Pancreas (tissue), 10 donors: ENCODE measurements at regions not wholly inside any gene's neighbourhood (a gene's known extent, or its start where the extent isn't known, plus 50 kb on each side); places are given as distances from the start of the nearest gene placed in this dataset.

ENCODE experiments used
- ATAC-seq, 4 donors: fragments of 200-7000 bp; cut with Tn5 transposase; one replicate each; pipeline versions ENCODE4 v1.8.0 to v1.9.1; 2020; ENCODE audit warnings: mild to moderate bottlenecking in 4 of 4, moderate library complexity in 4 of 4
- DNase-seq, 6 donors: peaks; one replicate each; pipeline ENCODE4 v3.0.0-alpha.2; 2020
- FAIRE-seq: peaks from 2 replicates; lab custom pipeline; 2012; peaks lifted over from hg19 to GRCh38; lab: Jason Lieb, UNC
- H3K27ac ChIP-seq, 4 donors: fragments of 200-600 bp; sonication (generic); 1 replicate in 3 of 4; 2 replicates in 1 of 4; pipeline versions ENCODE4 v1.5.0 to v1.8.0; 2020
- H3K27me3 ChIP-seq, 4 donors: fragments of 200-600 bp; one replicate each; pipeline ENCODE4 v1.8.0; 2021
- H3K36me3 ChIP-seq, 3 donors: fragments of 200-600 bp; sonication (generic) in 1 of 3; one replicate each; pipeline versions ENCODE4 v1.5.0 to v1.8.0; 2020 to 2021
- H3K4me1 ChIP-seq, 3 donors: fragments of 200-600 bp; one replicate each; pipeline ENCODE4 v1.8.0; 2021
- H3K4me3 ChIP-seq, 4 donors: fragments of 200-600 bp; sonication (generic) in 2 of 4; one replicate each; pipeline versions ENCODE4 v1.5.0 to v1.8.0; 2020 to 2021
- H3K9me3 ChIP-seq, 4 donors: fragments of 200-600 bp; one replicate each; pipeline ENCODE4 v1.8.0; 2021
- CTCF ChIP-seq, 4 donors: fragments of 200-600 bp; sonication (generic) in 3 of 4; IDR thresholded peaks; one replicate each; pipeline versions ENCODE4 v1.5.0 to v1.8.0; 2021; ENCODE audit warnings: antibody characterized with exemption in 4 of 4
- WGBS, 2 donors: extraction: QIAGEN DNeasy Blood & Tissue Kit; methylation state at CpG; one replicate each; pipeline ENCODE4 v1.1.7; 2013; 5-methylcytosine and 5-hydroxymethylcytosine counted together
- intact Hi-C, 3 donors: fragments of 100-400 bp; cut with DNase I; formaldehyde crosslinking; loops; one replicate each; pipeline versions ENCODE4 v1.11.1 to v1.14.2; 2022
- donor health status: healthy with polysubstance abuse.
- donor health status: DM: no; HTN: no; CAD: no; lungs with moderate emphysema.
- donor health status: DM: no; HTN: no; CAD: no.
- donor health status: control.
- donor health status: control.
- donor health status: Bipolar disorder and iron deficiency.
- donor health status: DM: yes; HTN: yes; CAD: no.
- donor health status: DM: no; HTN: no; CAD: no.
- donor health status: DM: no; HTN: no; CAD: no.
- donor health status: DM: yes; HTN: yes; CAD: no.

GRCh38 chr1:238833919-238834318 is 552.4 kb upstream of the CHRM3 start:
- intact Hi-C loops: no loop called here
- DNase-seq (no peak), ATAC-seq (no peak), FAIRE-seq (no peak)
- H3K27me3 ChIP-seq: no peaks in the 10 kb centered on the region
- H3K36me3 ChIP-seq: no peaks in the 10 kb centered on the region
- no peak for TF ChIP-seq CTCF (IDR thresholded peaks at IDR 0.05)
- no peak overlapping the region for H3K27ac ChIP-seq
- no peaks in the 10 kb centered on the region for H3K9me3 ChIP-seq
- no peak overlapping the region for H3K4me3 ChIP-seq
- H3K4me1 ChIP-seq: no peaks in the 10 kb centered on the region

- ATAC-seq: no peak
- Histone ChIP-seq H3K9me3 (no peaks in the 10 kb centered on the region), H3K27me3 (no peaks in the 10 kb centered on the region), H3K36me3 (no peaks in the 10 kb centered on the region), H3K27ac (no peak overlapping the region), H3K4me3 (no peak overlapping the region), H3K4me1 (no peaks in the 10 kb centered on the region)
- no peak for DNase-seq
- WGBS, 2 donors: 81 to 84% methylated on average over 1 of the region's 1 CpG
- no peak for FAIRE-seq
- intact Hi-C loops: no loop called here
- TF ChIP-seq CTCF (IDR thresholded peaks at IDR 0.05): no peak
Measured at GRCh38 chr1:238832106-238832505, 554.3 kb upstream of the CHRM3 start.

GRCh38 chr1:238830036-238830611 is 556.2 kb upstream of the CHRM3 start:
- no peaks in the 10 kb centered on the region for H3K36me3 ChIP-seq
- intact Hi-C loops: no loop called here
- no peaks in the 10 kb centered on the region for H3K27me3 ChIP-seq
- H3K4me1 ChIP-seq: no peaks in the 10 kb centered on the region
- DNase-seq (no peak), FAIRE-seq (no peak), ATAC-seq (no peak)
- H3K9me3 ChIP-seq: no peaks in the 10 kb centered on the region
- no peak overlapping the region for H3K4me3 ChIP-seq
- no peak overlapping the region for H3K27ac ChIP-seq
- no peak for TF ChIP-seq CTCF (IDR thresholded peaks at IDR 0.05)
- WGBS, 2 donors: 57 to 60% methylated on average over 3 of the region's 3 CpGs

- ATAC-seq (no peak), FAIRE-seq (no peak), DNase-seq (no peak)
- Histone ChIP-seq H3K4me1 (no peaks in the 10 kb centered on the region), H3K27me3 (no peaks in the 10 kb centered on the region), H3K4me3 (no peak overlapping the region), H3K27ac (no peak overlapping the region), H3K36me3 (no peaks in the 10 kb centered on the region), H3K9me3 (no peaks in the 10 kb centered on the region)
- intact Hi-C loops: no loop called here
- TF ChIP-seq CTCF (IDR thresholded peaks at IDR 0.05): no peak
Measured at GRCh38 chr1:238826891-238827290, 559.5 kb upstream of the CHRM3 start.

GRCh38 chr1:238823416-238823815 is 563.0 kb upstream of the CHRM3 start:
- no peak for TF ChIP-seq CTCF (IDR thresholded peaks at IDR 0.05)
- no peak for ATAC-seq
- Histone ChIP-seq H3K4me1 (no peaks in the 10 kb centered on the region), H3K4me3 (no peak overlapping the region), H3K9me3 (no peaks in the 10 kb centered on the region), H3K36me3 (no peaks in the 10 kb centered on the region), H3K27me3 (no peaks in the 10 kb centered on the region), H3K27ac (no peak overlapping the region)
- intact Hi-C loops: no loop called here
- DNase-seq: no peak
- FAIRE-seq: no peak
